Vagina (tissue), 2 donors: ENCODE measurements at regions not wholly inside any gene's neighbourhood (a gene's known extent, or its start where the extent isn't known, plus 50 kb on each side); places are given as distances from the start of the nearest gene placed in this dataset.

Source experiments
- POLR2AphosphoS5 ChIP-seq, 2 donors: sonication (generic); formaldehyde crosslinking; IDR thresholded peaks; one replicate each; pipeline ENCODE4 v1.9.0; 2017; ENCODE audit warnings: antibody characterized with exemption in 2 of 2, mild to moderate bottlenecking in 2 of 2, low read depth in 1 of 2; ENCODE audit not compliant: insufficient read depth in 1 of 2
- TF ChIP-seq, protein P1 (sequence below), 3 experiments: fragments of 450-650 bp in 2 of 3; fragments of 200-600 bp in 1 of 3; sonication (generic) in 1 of 3; IDR thresholded peaks; one replicate each; pipeline ENCODE4 v1.5.1; 2017 to 2019; ENCODE audit warnings: antibody characterized with exemption in 3 of 3, mild to moderate bottlenecking in 2 of 3, moderate library complexity in 2 of 3

GRCh38 chr2:41004700-41005099, 552.8 kb upstream of the SLC8A1 start:
- TF ChIP-seq, protein P1, sequence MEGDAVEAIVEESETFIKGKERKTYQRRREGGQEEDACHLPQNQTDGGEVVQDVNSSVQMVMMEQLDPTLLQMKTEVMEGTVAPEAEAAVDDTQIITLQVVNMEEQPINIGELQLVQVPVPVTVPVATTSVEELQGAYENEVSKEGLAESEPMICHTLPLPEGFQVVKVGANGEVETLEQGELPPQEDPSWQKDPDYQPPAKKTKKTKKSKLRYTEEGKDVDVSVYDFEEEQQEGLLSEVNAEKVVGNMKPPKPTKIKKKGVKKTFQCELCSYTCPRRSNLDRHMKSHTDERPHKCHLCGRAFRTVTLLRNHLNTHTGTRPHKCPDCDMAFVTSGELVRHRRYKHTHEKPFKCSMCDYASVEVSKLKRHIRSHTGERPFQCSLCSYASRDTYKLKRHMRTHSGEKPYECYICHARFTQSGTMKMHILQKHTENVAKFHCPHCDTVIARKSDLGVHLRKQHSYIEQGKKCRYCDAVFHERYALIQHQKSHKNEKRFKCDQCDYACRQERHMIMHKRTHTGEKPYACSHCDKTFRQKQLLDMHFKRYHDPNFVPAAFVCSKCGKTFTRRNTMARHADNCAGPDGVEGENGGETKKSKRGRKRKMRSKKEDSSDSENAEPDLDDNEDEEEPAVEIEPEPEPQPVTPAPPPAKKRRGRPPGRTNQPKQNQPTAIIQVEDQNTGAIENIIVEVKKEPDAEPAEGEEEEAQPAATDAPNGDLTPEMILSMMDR (IDR thresholded peaks at IDR 0.05), result no peak
- no peak for TF ChIP-seq POLR2AphosphoS5 (IDR thresholded peaks at IDR 0.05; ENCODE audit: insufficient read depth in 1 of 2, low read depth in 1 of 2)
